H9 (cell line): ENCODE measurements at regions not wholly inside any gene's neighbourhood (a gene's known extent, or its start where the extent isn't known, plus 50 kb on each side); places are given as distances from the start of the nearest gene placed in this dataset.

Experiments
- DNase-seq: peaks from one replicate; pipeline ENCODE4 v3.0.0-alpha.2; 2017
- H2AFZ ChIP-seq: one replicate; pipeline ENCODE4 v1.6.1; 2013; ENCODE audit warnings: mild to moderate bottlenecking, low read length, control low read depth, moderate library complexity
- H2AK5ac ChIP-seq: 2 replicates; pipeline ENCODE4 v1.6.1; 2013; ENCODE audit warnings: low read length, control low read depth, mixed read lengths; ENCODE audit not compliant: insufficient read length
- H2BK120ac ChIP-seq: one replicate; pipeline ENCODE4 v1.6.1; 2013; ENCODE audit warnings: low read depth, mild to moderate bottlenecking, low read length, control low read depth, inconsistent platforms; ENCODE audit not compliant: poor library complexity, severe bottlenecking
- H2BK12ac ChIP-seq: 2 replicates; pipeline ENCODE4 v1.6.1; 2013; ENCODE audit warnings: low read length, control low read depth, mixed read lengths, low read depth; ENCODE audit not compliant: insufficient read length
- H2BK15ac ChIP-seq: 2 replicates; pipeline ENCODE4 v1.6.1; 2013; ENCODE audit warnings: low read depth, low read length, control low read depth
- H2BK20ac ChIP-seq: one replicate; pipeline ENCODE4 v1.6.1; 2013; ENCODE audit warnings: low read depth, mild to moderate bottlenecking, low read length, control low read depth, inconsistent platforms; ENCODE audit not compliant: poor library complexity, severe bottlenecking
- H2BK5ac ChIP-seq: 2 replicates; pipeline ENCODE4 v1.6.1; 2013; ENCODE audit warnings: low read length, control low read depth, mixed read lengths; ENCODE audit not compliant: insufficient read length
- H3K14ac ChIP-seq: 2 replicates; pipeline ENCODE4 v1.6.1; 2013; ENCODE audit warnings: low read length, control low read depth; ENCODE audit not compliant: insufficient read depth
- H3K18ac ChIP-seq: 2 replicates; pipeline ENCODE4 v1.6.1; 2013; ENCODE audit warnings: low read depth, mild to moderate bottlenecking, mixed read lengths, low read length, control low read depth; ENCODE audit not compliant: insufficient read length
- H3K23ac ChIP-seq: 2 replicates; pipeline ENCODE4 v1.6.1; 2013; ENCODE audit warnings: low read length, control low read depth, mixed read lengths, low read depth; ENCODE audit not compliant: insufficient read length
- H3K23me2 ChIP-seq: 2 replicates; pipeline ENCODE4 v1.6.1; 2013; ENCODE audit warnings: low read depth, mild to moderate bottlenecking, mixed read lengths, low read length, control low read depth; ENCODE audit not compliant: insufficient read length, poor library complexity, severe bottlenecking
- H3K27ac ChIP-seq: 2 replicates; pipeline ENCODE4 v1.5.1; 2013; ENCODE audit warnings: low read length, control low read depth, mixed read lengths, low read depth; ENCODE audit not compliant: insufficient read length
- H3K27me3 ChIP-seq: 2 replicates; pipeline ENCODE4 v1.6.1; 2013; ENCODE audit warnings: low read length, control low read depth, inconsistent platforms; ENCODE audit not compliant: insufficient read depth
- H3K4ac ChIP-seq: 2 replicates; pipeline ENCODE4 v1.6.1; 2013; ENCODE audit warnings: low read depth, mild to moderate bottlenecking, control low read depth, inconsistent platforms, low read length, moderate library complexity
- H3K4me1 ChIP-seq: 2 replicates; pipeline ENCODE4 v1.6.1; 2013; ENCODE audit warnings: low read length, control low read depth, inconsistent platforms; ENCODE audit not compliant: insufficient read depth
- H3K4me2 ChIP-seq: 2 replicates; pipeline ENCODE4 v1.6.1; 2013; ENCODE audit warnings: low read length, control low read depth, mixed read lengths; ENCODE audit not compliant: insufficient read length, insufficient read depth
- H3K56ac ChIP-seq: 2 replicates; pipeline ENCODE4 v1.6.1; 2013; ENCODE audit warnings: low read depth, mild to moderate bottlenecking, mixed read lengths, low read length, control low read depth; ENCODE audit not compliant: insufficient read length
- H3K79me1 ChIP-seq: 2 replicates; pipeline ENCODE4 v1.6.1; 2013; ENCODE audit warnings: low read depth, mild to moderate bottlenecking, moderate library complexity, low read length, control low read depth, inconsistent platforms; ENCODE audit not compliant: insufficient read depth, poor library complexity, severe bottlenecking
- H3K79me2 ChIP-seq: 2 replicates; pipeline ENCODE4 v1.6.1; 2013; ENCODE audit warnings: low read length, control low read depth, inconsistent platforms; ENCODE audit not compliant: insufficient read depth
- H3K9ac ChIP-seq: 2 replicates; pipeline ENCODE4 v1.6.1; 2013; ENCODE audit warnings: low read length, control low read depth, mixed read lengths; ENCODE audit not compliant: insufficient read length; ENCODE audit errors: extremely low read depth
- H3K9me3 ChIP-seq: one replicate; pipeline ENCODE4 v1.6.1; 2013; ENCODE audit warnings: low read depth, low read length, inconsistent platforms; ENCODE audit not compliant: control insufficient read depth
- H3T11ph ChIP-seq: one replicate; pipeline ENCODE4 v1.6.1; 2013; ENCODE audit warnings: mild to moderate bottlenecking, low read length, control low read depth, inconsistent platforms
- H4K20me1 ChIP-seq: one replicate; pipeline ENCODE4 v1.6.1; 2013; ENCODE audit not compliant: control insufficient read depth, insufficient read length, insufficient read depth
- H4K5ac ChIP-seq: 2 replicates; pipeline ENCODE4 v1.6.1; 2013; ENCODE audit warnings: low read depth, mild to moderate bottlenecking, mixed read lengths, low read length, control low read depth; ENCODE audit not compliant: insufficient read length
- H4K8ac ChIP-seq: replicated peaks from 2 replicates; pipeline ENCODE4 v1.6.1; 2013; ENCODE audit warnings: low read length, control low read depth, mixed read lengths, low read depth; ENCODE audit not compliant: insufficient read length
- H4K91ac ChIP-seq: 2 replicates; pipeline ENCODE4 v1.6.1; 2013; ENCODE audit warnings: low read depth, mild to moderate bottlenecking, moderate library complexity, mixed read lengths, low read length, control low read depth; ENCODE audit not compliant: insufficient read length
- H3K27ac Mint-ChIP-seq, 3 experiments: 2 replicates in 2 of 3; 3 replicates in 1 of 3; pipeline ENCODE4 v1.8.0; 2020 to 2021; ENCODE audit warnings: mixed read lengths in 3 of 3, mild to moderate bottlenecking in 1 of 3, moderate library complexity in 1 of 3
- H3K27me3 Mint-ChIP-seq: 2 replicates; pipeline ENCODE4 v1.8.0; 2021; ENCODE audit warnings: low read depth, mild to moderate bottlenecking, moderate library complexity, mixed read lengths
- H3K36me3 Mint-ChIP-seq, 3 experiments: 2 replicates in 2 of 3; 3 replicates in 1 of 3; pipeline ENCODE4 v1.8.0; 2020 to 2021; ENCODE audit warnings: low read depth in 3 of 3, mixed read lengths in 3 of 3; ENCODE audit not compliant: insufficient read depth in 1 of 3
- H3K4me1 Mint-ChIP-seq, 2 experiments: 2 replicates each; pipeline ENCODE4 v1.8.0; 2020; ENCODE audit warnings: mixed read lengths in 2 of 2
- H3K4me3 Mint-ChIP-seq, 2 experiments: 2 replicates in 1 of 2; 3 replicates in 1 of 2; pipeline ENCODE4 v1.8.0; 2020 to 2021; ENCODE audit warnings: mild to moderate bottlenecking in 2 of 2, mixed read lengths in 2 of 2, moderate library complexity in 1 of 2
- H3K9me3 Mint-ChIP-seq, 2 experiments: 2 replicates in 1 of 2; 3 replicates in 1 of 2; pipeline ENCODE4 v1.8.0; 2020; ENCODE audit warnings: mild to moderate bottlenecking in 2 of 2, mixed read lengths in 2 of 2, moderate library complexity in 1 of 2
- CTCF ChIP-seq: fragments of 200-600 bp; sonication (generic); conservative IDR thresholded peaks from 3 replicates; pipeline ENCODE4 v1.8.0; 2021; ENCODE audit warnings: antibody characterized with exemption, mild to moderate bottlenecking
- WGBS: extraction: QIAGEN DNeasy Blood & Tissue Kit; methylation state at CpG from one replicate; pipeline ENCODE4 v1.1.7; 2013; ENCODE audit warnings: missing lambda C conversion rate, low lambda C conversion rate, mixed read lengths; ENCODE audit not compliant: insufficient read length; ENCODE audit errors: extremely low coverage; 5-methylcytosine and 5-hydroxymethylcytosine counted together

DNA sequence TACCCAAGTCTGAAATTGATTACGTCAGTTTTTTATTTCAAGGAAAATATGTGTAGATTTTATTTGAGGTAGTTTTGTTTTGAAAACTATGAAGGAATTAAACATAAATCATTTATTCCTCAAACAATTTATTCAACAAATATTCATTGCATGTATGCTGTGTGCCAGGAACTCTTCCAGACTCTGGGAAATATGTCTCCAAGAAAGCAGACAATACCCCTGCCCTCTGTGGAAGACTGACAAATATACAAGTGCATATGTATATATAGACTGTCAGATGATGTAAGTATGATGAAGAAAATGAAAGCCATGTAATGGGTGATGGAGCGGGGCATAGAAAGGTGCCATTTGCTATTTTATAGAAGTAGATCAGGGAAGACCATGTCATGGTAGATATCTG lies 889.5 kb downstream of the USP25 start:
- Mint-ChIP-seq H3K36me3 (peaks cover 4 to 20% (median 6%) of the 10 kb centered on the region in 3 experiments; a peak in 5 of 7 replicates), H3K4me3 (no peak overlapping the region), H3K27ac (no peak overlapping the region), H3K9me3 (peaks cover 17 to 19% of the 10 kb centered on the region in 2 experiments), H3K27me3 (no peaks in the 10 kb centered on the region), H3K4me1 (peaks cover 0 to 8% of the 10 kb centered on the region in 2 experiments; a peak in 2 of 4 replicates)
- Histone ChIP-seq H4K91ac (no peak overlapping the region), H4K20me1 (no peaks in the 10 kb centered on the region), H3K27ac (no peak overlapping the region), H3K9me3 (no peaks in the 10 kb centered on the region), H2BK15ac (no peak overlapping the region), H2AFZ (no peak overlapping the region), H2BK5ac (no peak overlapping the region), H3K9ac (no peak overlapping the region), H4K5ac (no peak overlapping the region), H3K14ac (no peak overlapping the region), H3K4me1 (no peaks in the 10 kb centered on the region), H2BK12ac (no peak overlapping the region), H2AK5ac (no peak overlapping the region), H2BK20ac (no peak overlapping the region), H3K23ac (no peak overlapping the region), H3T11ph (no peak overlapping the region), H3K23me2 (no peaks in the 10 kb centered on the region), H3K79me1 (no peaks in the 10 kb centered on the region), H3K18ac (no peak overlapping the region), H3K4ac (no peak overlapping the region), H3K27me3 (no peaks in the 10 kb centered on the region), H3K56ac (no peak overlapping the region), H4K8ac (no peak overlapping the region), H3K79me2 (no peaks in the 10 kb centered on the region), H3K4me2 (no peak overlapping the region), H2BK120ac (no peak overlapping the region)
- no CpG with 5 or more reads among the region's 2 CpGs for WGBS
- DNase-seq: no peak
- no peak for TF ChIP-seq CTCF
